SH-SY5Y (cell line): ENCODE measurements at regions not wholly inside any gene's neighbourhood (a gene's known extent, or its start where the extent isn't known, plus 50 kb on each side); places are given as distances from the start of the nearest gene placed in this dataset.

Experiments
- GATA2 ChIP-seq: IDR thresholded peaks from 2 replicates; pipeline ENCODE4 v1.6.1; 2011; ENCODE audit warnings: mild to moderate bottlenecking, low read depth, low read length
- GATA3 ChIP-seq: IDR thresholded peaks from 2 replicates; pipeline ENCODE4 v1.6.1; 2011; ENCODE audit warnings: low read depth, mild to moderate bottlenecking, low read length, moderate library complexity

DNA sequence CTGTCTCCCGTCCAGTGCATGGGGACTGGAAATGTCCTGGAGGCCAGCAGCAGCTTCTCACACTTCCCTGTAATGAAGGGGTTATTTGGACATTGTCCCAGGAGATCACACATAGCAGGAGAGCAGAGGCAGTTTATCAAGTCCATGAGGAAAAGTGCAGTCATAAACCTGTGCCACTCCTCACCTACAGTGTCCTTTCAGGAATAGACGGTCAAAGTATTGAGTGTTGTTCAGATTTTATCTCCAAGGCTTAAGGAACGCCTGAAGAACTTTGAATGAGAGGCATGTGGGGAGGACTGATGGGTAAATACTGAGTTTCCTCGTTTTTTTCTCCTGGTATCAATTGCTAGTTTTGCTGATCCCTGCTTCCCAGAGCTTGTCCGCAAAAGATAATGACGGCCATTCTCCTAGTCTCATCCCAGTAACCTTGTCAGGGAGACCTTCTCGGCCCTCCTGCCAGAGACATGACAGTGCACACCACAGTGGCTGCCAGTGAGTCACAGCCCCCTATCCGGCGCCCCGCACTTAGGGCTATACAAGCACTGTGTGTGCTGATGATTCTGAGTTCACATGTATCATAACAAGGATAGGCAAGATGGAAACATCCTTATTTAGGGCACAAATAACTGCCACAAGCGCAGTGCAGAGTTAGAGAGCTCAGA is 495.5 kb upstream of the MGMT start:
- TF ChIP-seq GATA2, result no peak
- no peak for TF ChIP-seq GATA3

DNA sequence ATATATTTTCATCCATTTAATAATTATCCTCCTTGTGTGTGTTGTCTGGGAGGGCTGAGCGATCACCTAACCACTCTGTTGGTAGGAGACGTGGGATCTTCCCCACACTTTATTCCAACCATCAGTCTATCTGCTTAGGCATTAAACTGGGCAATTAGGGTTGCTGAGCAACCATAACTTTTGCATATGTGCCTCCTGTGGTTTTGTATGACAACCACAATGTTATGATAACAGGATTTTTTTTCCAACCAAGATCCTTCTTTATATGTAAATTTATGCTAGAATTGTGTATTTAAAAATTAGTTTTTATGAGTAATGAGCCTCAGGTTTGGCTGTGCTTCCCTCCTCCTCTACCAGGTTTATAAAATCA is 495.0 kb upstream of the MGMT start:
- TF ChIP-seq GATA3 (no peak), GATA2 (no peak)

DNA sequence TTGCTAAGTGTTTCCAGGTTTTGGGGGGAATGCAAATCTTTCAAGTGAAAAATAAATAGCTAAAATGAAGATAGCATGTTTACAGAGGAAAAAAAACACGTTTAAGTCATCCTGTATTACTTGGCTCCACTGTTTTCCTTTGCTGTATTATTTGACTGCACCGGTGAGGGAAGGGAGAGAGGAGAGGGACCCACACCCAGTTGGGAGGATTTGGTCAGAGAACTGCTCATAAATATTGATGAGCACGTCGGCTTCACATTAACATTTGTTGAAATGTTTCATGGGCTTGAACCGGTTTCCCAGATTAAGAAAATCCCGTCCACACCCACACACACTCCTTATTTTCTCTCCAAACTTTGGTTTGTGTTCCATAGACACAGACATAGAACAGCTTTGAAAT is 493.8 kb upstream of the MGMT start:
- TF ChIP-seq GATA3 (no peak), GATA2 (no peak)

DNA sequence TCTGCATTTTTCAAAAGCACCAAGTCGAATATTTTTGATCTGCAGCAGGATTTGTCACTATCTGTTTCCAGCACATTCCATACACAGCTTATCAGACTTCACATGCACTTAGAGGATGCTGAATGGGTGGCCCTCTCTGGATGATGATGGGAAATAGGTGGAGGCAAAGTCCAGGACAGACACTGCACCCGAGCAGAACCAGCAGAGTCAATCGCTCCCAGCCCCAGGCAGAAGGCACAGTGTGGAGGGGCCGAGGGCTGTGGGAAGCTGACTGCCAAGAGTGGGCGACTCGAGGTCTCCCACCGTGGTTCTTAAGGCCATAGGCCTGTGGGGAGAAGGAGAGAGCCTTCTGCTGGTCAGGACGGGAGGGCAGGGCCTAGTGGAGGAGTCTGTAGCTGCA is 490.2 kb upstream of the MGMT start:
- TF ChIP-seq GATA2, result no peak
- TF ChIP-seq GATA3, result no peak

DNA sequence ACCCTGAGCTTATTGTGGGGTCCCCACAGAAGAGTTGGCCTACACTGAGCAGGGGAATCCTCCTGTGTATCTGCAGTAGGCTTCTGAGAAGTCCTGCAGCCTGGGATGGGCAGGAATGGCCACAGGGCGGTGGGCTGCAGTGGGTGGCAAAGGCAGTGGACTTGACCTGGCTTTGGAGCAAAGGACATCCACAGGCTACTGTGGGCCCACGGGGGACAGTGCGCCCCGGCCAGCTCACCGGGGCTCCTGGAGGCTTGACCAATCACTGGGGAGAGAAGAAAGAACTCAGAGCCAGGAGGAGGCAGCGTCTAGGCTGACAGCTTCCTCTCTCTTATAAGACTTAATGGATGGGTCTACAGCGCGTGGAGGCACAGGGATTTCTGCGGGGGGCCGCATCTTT is 488.8 kb upstream of the MGMT start:
- TF ChIP-seq GATA2 (no peak), GATA3 (no peak)

DNA sequence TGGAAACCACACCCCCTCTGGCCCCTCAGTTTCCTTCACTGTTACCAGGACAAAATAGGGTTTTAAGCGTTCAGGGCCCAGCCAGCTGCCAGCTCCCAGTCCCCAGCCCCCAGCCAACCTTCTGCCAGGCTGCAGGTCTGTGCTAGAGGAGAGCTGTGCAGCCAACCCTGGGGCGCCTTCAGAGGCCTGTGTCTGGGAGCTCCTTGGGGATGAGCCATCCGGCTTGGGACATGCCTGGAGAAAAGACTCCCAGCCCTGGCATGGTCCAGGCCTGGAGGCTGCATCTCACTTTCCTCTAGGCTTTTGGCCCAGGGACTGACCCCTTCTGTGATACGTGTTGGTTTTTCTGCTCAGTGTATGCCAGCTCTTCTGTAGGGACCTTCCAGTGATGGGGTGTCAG is 487.6 kb upstream of the MGMT start:
- TF ChIP-seq GATA2 (no peak), GATA3 (no peak)

DNA sequence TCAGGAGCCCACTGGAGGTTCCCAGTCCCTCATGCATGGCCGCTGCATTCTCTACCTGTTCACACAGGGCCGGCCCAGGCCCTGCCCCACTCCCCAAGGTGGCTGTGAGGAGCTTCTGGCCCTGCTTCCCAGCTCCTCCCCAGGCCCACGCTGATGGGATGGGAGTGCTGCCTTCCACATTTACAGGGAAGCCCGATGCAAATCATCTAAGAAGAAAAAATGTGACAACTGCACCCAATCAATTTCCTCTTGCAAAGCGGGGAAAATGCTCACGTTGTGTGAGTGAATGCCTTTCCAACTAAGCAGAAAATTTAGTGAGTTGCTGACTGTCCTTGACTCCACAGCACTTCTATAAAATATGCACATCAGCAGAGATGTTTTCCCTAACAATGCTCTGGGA is 485.8 kb upstream of the MGMT start:
- no peak for TF ChIP-seq GATA2
- TF ChIP-seq GATA3, result no peak

DNA sequence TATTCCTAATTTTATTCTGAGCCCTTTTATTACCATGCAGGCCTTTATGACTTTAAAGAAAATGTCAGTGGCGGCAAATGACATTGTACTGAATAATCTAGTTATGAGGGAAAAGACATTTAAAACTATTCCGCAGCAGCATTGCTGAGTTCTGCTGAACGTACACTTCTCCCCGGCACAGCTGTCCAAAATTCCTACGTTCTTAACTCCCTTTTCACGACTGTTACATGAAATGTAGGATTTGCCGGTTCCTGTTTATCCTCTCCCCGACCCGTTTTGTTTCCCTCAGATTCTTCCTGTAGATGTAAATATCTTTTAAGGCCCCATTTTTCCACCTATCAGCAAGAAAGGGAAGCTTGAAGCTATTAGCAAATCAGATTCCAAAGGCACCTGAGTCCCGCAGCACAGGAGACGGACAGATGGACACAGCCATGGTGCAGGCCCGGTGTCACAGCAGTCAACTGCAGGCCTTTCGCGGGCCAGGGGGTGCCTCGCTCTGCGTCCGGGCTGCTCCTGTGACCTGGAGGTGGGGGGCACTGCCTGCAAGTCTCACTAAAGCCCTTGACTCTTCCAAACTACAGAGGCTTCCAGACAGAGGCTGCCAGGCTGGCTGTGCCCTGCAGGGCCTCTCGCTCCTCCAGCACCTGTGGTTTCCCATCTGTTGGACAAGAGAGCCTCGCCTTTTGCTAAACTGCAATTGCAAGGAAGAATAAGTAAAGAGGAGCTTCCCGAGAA is 485.0 kb upstream of the MGMT start:
- no peak for TF ChIP-seq GATA2
- TF ChIP-seq GATA3, result no peak

DNA sequence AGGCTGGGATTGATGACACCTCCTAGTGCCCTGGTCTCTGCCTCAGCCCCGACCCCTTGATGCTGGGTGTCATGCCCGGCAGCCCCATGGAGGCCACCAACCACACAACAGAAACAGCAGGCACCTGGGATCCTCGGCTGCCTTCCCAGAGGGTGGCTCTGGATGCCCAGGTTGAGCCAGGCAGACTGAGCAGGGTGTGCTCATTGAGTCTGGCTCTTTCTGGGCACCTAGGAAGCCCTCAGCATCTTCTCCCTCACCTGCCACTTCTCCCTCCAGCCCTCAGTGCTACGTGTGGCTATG is 484.5 kb upstream of the MGMT start:
- TF ChIP-seq GATA2, result no peak
- no peak for TF ChIP-seq GATA3

DNA sequence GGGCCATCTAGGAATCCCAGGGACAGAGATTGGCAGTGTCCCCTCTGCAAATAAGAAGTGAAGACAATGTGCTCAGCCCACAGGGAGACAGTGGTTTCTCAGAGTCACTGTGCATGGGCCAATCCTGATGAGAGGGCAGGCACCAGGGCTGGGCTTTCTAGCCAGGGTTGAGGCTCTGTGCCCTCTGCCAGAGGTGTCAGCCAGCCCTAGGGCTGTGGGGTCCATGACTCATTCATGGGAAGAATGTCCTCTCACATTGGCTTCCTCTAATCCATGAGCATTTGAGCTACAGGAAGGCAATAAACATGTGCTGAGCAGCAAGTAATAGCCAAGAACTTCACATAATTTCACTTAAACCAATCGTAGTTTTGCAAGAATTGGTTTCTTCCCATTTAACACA is 482.0 kb upstream of the MGMT start:
- TF ChIP-seq GATA3, result no peak
- no peak for TF ChIP-seq GATA2

DNA sequence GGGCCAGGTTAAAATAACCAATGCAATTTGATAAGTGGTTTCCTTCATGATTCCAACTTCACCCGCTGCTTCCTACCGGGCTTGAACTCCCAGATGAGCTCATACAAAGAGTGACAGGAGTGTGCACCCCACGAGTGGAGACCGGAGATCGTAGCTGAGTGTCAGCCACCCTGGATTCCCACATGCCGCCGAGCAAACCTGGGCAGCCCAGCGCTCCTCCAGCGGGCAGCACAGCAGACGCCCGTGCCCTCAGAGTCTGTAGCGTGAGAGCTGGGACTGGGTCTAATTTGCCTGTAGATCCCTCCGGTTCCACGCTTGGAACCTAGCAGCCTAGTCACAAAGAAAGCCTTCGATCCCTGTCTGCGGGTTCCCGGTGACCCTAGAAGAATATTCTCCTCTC is 476.1 kb upstream of the MGMT start:
- TF ChIP-seq GATA3 (no peak), GATA2 (no peak)

DNA sequence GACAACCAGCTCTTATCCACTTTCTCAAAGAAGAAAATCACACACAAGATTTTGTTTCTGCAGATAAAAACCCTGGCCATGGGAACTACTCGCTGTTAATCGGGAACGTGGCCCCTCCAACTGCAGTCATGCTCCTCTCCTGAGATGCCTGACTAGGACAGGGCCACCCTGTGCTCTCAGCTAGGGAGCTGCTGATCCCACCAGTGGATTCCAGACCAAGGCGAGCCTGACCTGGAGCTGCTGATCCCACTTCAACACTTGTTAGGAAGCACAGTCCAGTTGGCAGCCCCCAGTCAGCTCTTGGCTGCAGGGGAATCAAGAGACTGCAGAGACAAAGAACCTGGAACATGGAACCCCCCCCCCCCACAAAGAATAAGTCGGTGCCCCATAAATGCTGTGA is 474.3 kb upstream of the MGMT start:
- TF ChIP-seq GATA2 (no peak), GATA3 (no peak)

DNA sequence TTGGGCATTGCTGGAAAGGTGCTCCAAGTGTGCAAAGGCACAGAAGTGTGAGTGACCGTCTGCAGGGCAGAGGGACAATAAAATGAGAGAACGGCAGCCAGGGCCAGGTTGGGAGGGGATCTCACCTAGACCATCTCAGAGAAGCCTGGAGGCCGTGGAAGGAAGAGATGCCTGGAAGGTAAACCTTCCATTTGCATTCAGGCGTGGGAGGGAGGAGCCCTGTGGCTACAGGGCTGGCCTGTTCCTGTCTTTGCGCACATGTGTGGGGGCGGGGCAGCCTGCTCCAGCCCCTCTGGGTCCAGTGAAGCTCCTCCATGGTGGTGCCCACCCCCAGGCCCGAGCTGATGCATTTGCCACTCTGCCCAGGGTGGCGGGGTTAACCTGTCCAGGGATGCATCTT is 473.6 kb upstream of the MGMT start:
- TF ChIP-seq GATA2, result no peak
- TF ChIP-seq GATA3, result no peak

DNA sequence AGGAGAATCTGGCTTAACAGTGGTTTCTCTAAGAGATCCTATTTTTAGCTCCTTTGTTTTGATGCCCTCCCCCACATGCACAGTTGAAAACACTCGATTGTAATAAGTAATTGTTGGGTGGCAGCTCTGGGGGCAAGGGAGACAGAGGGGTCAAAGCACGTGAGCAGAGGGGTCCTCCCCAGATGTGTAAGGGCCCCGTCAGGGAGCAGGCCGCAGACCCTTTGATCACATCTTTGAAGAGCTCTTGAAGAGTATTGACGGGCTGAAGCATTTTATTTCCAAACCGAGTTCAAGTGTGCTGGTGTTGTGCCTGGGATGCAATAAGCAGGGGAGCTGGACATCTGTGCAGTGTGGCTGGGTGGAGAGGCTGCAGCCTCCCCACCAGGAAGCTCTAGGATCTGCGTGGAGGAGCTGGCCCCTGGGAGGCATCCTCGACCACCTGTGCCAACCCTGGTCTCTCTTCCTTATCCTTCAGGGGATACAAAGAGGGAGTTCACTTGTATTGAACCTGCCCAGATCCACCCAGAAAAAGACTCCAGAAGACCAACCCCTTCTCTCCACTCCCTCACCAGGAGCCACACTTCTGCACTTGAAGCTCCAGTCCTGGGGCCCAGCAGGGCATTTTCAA is 473.0 kb upstream of the MGMT start:
- TF ChIP-seq GATA2 (no peak), GATA3 (no peak)

DNA sequence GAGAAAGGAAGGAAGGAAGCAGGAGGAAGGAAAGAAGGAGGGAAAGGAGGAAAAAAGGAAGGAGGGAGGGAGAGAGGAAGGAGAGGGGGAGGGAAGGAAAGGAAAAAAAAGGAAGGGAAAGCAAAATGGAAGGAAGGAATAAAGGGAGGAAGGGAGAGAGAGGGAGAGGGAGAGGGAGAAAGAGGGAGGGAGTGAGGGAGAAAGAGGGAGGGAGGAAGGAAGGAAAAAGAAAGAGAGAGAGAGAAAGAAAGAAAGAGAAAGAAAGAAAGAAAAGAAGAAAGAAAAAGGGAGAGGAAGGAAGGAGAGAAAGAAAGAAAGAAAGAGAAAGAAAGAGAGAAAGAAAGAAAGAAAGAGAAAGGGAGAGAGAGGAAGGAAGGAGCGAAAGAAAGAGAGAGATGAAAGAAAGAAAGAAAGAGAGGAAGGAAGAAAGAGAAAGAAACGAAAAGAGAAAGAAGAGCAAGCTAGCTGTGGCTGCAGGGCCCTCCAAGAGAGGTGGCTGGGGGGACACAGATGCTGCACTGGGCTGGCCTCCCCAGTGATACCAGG is 472.4 kb upstream of the MGMT start:
- TF ChIP-seq GATA3, result no peak
- TF ChIP-seq GATA2, result no peak
